ENCODE measurements at regions not wholly inside any gene's neighbourhood (a gene's known extent, or its start where the extent isn't known, plus 50 kb on each side); places are given as distances from the start of the nearest gene placed in this dataset.

GRCh38 chr2:147440734-147441133 is 404.1 kb upstream of the ACVR2A start:
- no peak overlapping the region for H3K4me3 ChIP-seq (replicated peaks in 1 of 3)

GRCh38 chr2:147439986-147440385 is 404.8 kb upstream of the ACVR2A start:
- TF ChIP-seq CTCF (IDR thresholded peaks at IDR 0.05) (no peak), POLR2A (IDR thresholded peaks at IDR 0.05) (no peak)
- Histone ChIP-seq H3K4me1 (no peaks in the 10 kb centered on the region), H3K27me3 (no peaks in the 10 kb centered on the region), H3K36me3 (no peaks in the 10 kb centered on the region), H3K27ac (no peak overlapping the region), H3K9me3 (no peaks in the 10 kb centered on the region), H3K4me3 (replicated peaks in 1 of 3) (no peak overlapping the region)
- intact Hi-C loops (cut with DNase I): no loop called here
- DNase-seq: no peak

More at GRCh38 chr2:147440734-147441133, 404.1 kb upstream of the ACVR2A start:
- Histone ChIP-seq H3K4me1 (no peaks in the 10 kb centered on the region), H3K27me3 (no peaks in the 10 kb centered on the region), H3K9me3 (no peaks in the 10 kb centered on the region), H3K27ac (no peak overlapping the region), H3K36me3 (no peaks in the 10 kb centered on the region)
- no peak for TF ChIP-seq CTCF (IDR thresholded peaks at IDR 0.05)
- TF ChIP-seq POLR2A (IDR thresholded peaks at IDR 0.05): no peak
- DNase-seq: no peak
- intact Hi-C loops (cut with DNase I): no loop called here
- 70 to 84% methylated on average over 1 of the region's 1 CpG for WGBS, 2 donors

GRCh38 chr2:147438882-147439281 is 405.9 kb upstream of the ACVR2A start:
- Histone ChIP-seq H3K27ac (no peak overlapping the region), H3K36me3 (no peaks in the 10 kb centered on the region), H3K9me3 (no peaks in the 10 kb centered on the region), H3K4me1 (no peaks in the 10 kb centered on the region), H3K27me3 (no peaks in the 10 kb centered on the region), H3K4me3 (replicated peaks in 1 of 3) (no peak overlapping the region)
- no peak for DNase-seq
- intact Hi-C loops (cut with DNase I): no loop called here
- TF ChIP-seq CTCF (IDR thresholded peaks at IDR 0.05) (no peak), POLR2A (IDR thresholded peaks at IDR 0.05) (no peak)
- WGBS, 2 donors: 79 to 87% methylated on average over 8 of the region's 8 CpGs

GRCh38 chr2:147433822-147434221 is 411.0 kb upstream of the ACVR2A start:
- Histone ChIP-seq H3K27ac (no peak overlapping the region), H3K36me3 (no peaks in the 10 kb centered on the region), H3K27me3 (no peaks in the 10 kb centered on the region), H3K9me3 (no peaks in the 10 kb centered on the region), H3K4me1 (no peaks in the 10 kb centered on the region), H3K4me3 (replicated peaks in 1 of 3) (no peak overlapping the region)
- WGBS, 2 donors: 72 to 75% methylated on average over 2 of the region's 2 CpGs
- intact Hi-C loops (cut with DNase I): no loop called here
- peak in 1 of 2 donors; percentile 2 for DNase-seq
- TF ChIP-seq POLR2A (IDR thresholded peaks at IDR 0.05) (no peak), CTCF (IDR thresholded peaks at IDR 0.05) (no peak)

GRCh38 chr2:147430408-147430807 is 414.4 kb upstream of the ACVR2A start:
- no peaks in the 10 kb centered on the region for H3K27me3 ChIP-seq
- WGBS, 2 donors: 77 to 79% methylated on average over 3 of the region's 3 CpGs
- no peak overlapping the region for H3K4me3 ChIP-seq (replicated peaks in 1 of 3)
- no peaks in the 10 kb centered on the region for H3K9me3 ChIP-seq
- no peak for DNase-seq
- no peak overlapping the region for H3K27ac ChIP-seq
- TF ChIP-seq POLR2A (IDR thresholded peaks at IDR 0.05) (no peak), CTCF (IDR thresholded peaks at IDR 0.05) (no peak)
- no peaks in the 10 kb centered on the region for H3K36me3 ChIP-seq
- intact Hi-C loops (cut with DNase I): no loop called here
- H3K4me1 ChIP-seq: no peaks in the 10 kb centered on the region
